ENCODE measurements at regions not wholly inside any gene's neighbourhood (a gene's known extent, or its start where the extent isn't known, plus 50 kb on each side); places are given as distances from the start of the nearest gene placed in this dataset.

- TF ChIP-seq, protein P1, sequence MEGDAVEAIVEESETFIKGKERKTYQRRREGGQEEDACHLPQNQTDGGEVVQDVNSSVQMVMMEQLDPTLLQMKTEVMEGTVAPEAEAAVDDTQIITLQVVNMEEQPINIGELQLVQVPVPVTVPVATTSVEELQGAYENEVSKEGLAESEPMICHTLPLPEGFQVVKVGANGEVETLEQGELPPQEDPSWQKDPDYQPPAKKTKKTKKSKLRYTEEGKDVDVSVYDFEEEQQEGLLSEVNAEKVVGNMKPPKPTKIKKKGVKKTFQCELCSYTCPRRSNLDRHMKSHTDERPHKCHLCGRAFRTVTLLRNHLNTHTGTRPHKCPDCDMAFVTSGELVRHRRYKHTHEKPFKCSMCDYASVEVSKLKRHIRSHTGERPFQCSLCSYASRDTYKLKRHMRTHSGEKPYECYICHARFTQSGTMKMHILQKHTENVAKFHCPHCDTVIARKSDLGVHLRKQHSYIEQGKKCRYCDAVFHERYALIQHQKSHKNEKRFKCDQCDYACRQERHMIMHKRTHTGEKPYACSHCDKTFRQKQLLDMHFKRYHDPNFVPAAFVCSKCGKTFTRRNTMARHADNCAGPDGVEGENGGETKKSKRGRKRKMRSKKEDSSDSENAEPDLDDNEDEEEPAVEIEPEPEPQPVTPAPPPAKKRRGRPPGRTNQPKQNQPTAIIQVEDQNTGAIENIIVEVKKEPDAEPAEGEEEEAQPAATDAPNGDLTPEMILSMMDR (IDR thresholded peaks at IDR 0.05), result no peak
- no peak for TF ChIP-seq POLR2A (IDR thresholded peaks at IDR 0.05)
Measured at GRCh38 chr17:54807331-54807730, 93.3 kb upstream of the TOM1L1 start.
